RPMI7951 (cell line): ENCODE measurements at regions not wholly inside any gene's neighbourhood (a gene's known extent, or its start where the extent isn't known, plus 50 kb on each side); places are given as distances from the start of the nearest gene placed in this dataset.

Experiments used
- DNase-seq: peaks from one replicate; pipeline ENCODE4 v3.0.0-alpha.2; 2012; ENCODE audit warnings: low read depth

- no peak for DNase-seq
These were observed 159.9 kb upstream of the MEIS2 start for GRCh38 chr15:37260255-37260654.

- no peak for DNase-seq
These were observed 161.3 kb upstream of the MEIS2 start for GRCh38 chr15:37261685-37262084.

- DNase-seq = no peak
These were observed 162.7 kb upstream of the MEIS2 start for GRCh38 chr15:37262922-37263608.

- peak; percentile 14 for DNase-seq
These were observed 188.9 kb upstream of the MEIS2 start for GRCh38 chr15:37289109-37289765.

- DNase-seq = no peak
These were observed 191.6 kb upstream of the MEIS2 start for GRCh38 chr15:37291920-37292319.

GRCh38 chr15:37298271-37298670 is 197.9 kb upstream of the MEIS2 start:
- DNase-seq = no peak

DNA sequence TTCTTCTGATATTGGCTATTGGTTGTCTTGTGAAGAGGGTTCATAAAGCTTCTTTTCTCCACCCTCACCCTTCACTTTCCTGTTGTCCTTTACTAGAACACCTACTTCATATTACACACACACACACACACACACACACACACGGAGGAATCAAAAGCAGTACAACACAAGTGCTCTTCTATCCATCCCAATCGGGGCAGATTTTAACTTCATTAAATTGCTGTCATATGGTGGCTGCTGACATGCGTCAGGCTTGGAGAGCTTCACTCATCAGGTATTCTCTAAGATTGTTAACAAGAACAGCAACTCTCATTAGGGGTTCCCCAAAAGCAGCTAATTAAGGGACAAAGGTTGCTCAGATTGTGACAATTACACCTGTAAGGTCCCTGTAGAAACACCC is 239.1 kb upstream of the MEIS2 start:
- DNase-seq = no peak

DNA sequence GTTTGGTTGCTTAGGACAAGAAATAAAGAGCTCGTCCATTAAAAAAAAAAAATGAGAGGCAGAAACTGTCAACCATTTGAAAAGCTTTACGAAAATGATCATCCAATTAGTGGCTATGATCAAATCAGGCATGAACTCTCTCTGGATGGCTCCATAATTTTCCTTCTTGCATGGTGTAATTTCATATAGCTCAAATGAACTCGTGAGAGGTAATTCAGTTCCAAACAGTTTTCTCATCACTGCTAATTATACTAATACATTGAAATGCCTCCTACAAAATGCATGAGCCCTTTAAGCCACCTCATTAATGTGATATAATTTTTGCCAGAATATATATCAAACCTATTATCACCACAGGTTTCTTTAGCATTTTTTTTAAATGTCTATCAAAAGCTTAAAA is 239.5 kb upstream of the MEIS2 start:
- DNase-seq = no peak

GRCh38 chr15:37340438-37340837 is 240.1 kb upstream of the MEIS2 start:
- no peak for DNase-seq

GRCh38 chr15:37359101-37359892 is 258.9 kb upstream of the MEIS2 start:
- DNase-seq = no peak

DNA sequence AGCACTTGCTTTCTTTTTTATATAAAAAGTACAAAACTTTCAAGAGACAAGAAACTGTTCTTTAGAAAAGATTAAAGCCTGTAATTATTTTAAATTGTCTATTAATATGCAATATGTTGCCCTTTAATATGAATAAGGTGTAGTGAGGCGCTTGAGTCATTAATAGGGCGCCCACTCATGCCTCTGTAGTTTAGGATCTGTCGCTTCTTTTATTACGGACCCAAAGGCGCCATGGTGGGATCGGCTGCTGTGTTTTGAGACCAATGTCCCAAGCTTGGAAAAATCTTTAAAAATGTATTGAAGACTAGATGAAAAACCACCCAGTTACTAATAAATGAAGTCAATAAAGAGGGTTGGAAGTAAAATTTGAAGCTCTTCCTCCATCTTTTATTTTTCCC is 259.5 kb upstream of the MEIS2 start:
- no peak for DNase-seq

- no peak for DNase-seq
These were observed 260.4 kb upstream of the MEIS2 start for GRCh38 chr15:37360724-37361123.

- no peak for DNase-seq
These were observed 261.3 kb upstream of the MEIS2 start for GRCh38 chr15:37361621-37362020.

DNA sequence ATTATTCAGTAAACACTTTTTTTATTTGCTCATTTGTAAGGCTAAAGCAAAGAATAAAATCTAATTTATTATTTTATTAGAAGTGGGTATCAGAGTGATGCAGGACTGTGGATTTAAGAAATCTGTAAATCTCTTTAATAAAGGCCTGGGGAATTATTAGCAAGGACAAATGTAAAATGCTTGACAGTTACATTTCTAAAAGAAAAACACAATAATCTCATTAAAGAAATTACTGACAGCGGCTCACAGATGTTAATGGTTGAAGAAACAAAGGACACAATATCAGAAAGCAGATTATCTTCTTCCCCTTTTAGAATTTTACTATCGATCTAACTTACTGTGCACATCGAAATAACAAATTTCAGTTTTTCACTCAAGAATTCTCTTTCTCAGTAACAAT is 262.1 kb upstream of the MEIS2 start:
- no peak for DNase-seq

DNA sequence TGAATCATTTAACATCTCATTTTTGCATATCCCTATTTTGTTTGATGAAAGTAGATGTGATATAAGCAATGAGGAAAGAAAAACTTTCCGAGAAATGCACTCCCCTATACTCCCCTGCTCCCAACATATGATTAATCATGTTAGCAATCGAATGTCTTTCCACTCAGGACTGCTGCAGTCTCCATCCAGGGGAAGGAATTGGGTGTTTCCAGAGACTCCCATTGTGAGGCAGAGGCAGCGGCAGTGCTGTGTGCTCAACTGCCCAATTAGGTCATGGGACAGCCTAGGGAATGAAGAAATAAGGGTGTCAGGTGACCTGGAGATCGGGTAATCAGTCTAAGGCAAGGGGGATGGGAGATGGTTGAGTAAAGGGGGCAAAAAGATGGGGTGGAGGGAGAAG is 268.6 kb upstream of the MEIS2 start:
- DNase-seq = no peak

DNA sequence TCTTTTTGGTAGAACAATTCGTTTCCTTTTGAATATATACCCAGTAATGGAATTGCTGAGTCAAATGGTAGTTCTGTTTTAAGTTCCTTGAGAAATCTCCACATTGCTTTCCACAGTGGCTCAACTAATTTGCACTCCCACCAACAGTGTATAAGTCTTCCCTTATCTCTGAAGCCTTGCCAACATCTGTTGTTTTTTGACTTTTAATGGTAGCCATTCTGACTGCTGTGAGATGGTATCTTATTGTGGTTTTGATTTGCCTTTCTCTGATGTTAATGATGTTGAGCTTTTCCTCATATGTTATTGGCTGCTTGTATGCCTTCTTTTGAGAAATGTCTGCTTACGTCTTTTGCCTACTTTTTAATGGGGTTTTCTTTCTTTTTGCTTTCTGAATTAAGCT is 270.6 kb upstream of the MEIS2 start:
- peak; percentile 1 for DNase-seq

DNA sequence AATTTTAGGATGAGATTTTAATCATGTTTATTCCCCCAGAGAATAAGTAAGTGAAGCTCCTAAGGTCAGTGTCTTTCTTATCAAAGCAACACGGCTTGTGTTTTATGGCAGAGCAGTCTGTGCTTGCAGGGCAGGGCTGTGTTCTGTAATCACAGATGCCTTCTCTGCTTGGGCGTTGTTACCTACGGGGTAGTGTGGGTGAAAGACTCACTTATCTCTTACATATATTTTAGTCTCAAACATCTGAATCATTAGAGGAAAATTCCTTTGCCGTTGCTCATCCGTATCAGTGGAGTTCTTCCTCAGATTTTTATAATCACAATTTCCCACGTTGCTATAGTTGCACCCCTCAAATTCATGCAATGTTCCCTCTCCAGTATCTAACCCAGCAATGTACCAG is 271.7 kb upstream of the MEIS2 start:
- peak; percentile 1 for DNase-seq

DNA sequence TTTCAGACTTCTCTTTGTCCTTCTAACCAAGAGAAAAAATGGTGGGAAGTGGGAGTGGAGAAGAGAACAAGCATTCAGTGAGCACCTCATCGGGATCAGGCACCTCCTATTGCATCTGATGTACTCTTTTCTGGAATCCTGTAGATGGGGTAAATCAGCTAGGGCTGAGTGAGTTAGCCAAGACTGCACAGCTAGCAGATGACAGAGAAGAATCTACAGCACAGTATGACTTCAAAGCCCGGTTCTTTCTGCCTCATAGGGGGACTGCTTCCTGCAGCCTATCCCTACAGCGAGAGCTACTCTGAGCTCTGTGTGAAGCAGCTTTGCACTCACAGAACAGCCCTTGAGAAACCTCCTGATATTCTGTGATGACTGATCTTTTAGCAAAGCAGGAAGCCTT is 275.2 kb upstream of the MEIS2 start:
- DNase-seq = no peak

GRCh38 chr15:37377428-37377827 is 277.1 kb upstream of the MEIS2 start:
- no peak for DNase-seq

DNA sequence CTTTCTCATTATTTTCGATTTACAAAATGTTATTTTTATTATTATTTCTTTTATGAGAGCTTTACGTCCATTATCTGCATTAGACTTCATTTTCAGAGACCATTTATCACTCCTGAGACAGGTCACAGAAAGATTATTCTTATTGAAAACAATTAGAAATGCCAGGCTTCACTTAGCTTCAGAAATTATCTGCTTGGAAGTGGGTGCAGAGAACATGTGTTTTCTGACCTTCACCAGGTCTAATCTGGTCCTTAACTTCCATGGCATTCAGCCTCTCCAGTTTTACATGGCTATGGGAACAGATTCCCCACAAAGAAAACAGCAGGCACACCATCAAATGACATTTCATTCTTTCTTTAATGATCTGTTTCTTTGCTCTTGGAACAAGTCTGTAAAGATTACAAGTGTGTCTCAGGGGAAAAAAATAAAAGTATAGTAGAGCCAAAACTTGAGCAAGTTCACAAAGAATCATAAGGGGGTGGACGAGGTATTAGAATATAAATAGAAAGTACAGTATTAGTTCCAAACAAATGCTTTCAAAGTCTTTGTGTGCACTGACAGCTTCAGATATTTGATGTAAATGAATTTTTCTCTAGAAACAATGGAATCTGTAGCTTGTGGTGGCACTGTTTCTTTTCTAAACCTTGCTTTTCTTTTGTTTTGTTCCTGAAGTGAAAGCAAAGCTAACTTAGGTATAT is 294.2 kb upstream of the MEIS2 start:
- DNase-seq = no peak

DNA sequence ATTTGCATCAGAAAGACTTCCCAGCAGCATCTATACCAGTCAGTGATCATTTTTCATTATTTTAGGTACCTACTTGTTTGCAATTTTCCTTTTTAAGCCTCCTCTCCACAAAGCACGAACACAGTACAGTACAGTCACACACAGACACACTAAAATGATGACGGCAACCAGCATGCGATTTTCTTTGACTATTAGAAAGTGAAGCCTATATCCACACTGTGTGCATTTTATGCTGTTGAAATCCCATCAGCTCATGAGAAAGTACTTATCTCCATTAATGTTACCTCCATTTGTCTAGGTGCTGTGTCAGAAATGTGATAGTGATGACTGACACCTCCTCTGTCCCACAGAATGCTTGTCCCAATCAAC is 294.7 kb upstream of the MEIS2 start:
- no peak for DNase-seq

DNA sequence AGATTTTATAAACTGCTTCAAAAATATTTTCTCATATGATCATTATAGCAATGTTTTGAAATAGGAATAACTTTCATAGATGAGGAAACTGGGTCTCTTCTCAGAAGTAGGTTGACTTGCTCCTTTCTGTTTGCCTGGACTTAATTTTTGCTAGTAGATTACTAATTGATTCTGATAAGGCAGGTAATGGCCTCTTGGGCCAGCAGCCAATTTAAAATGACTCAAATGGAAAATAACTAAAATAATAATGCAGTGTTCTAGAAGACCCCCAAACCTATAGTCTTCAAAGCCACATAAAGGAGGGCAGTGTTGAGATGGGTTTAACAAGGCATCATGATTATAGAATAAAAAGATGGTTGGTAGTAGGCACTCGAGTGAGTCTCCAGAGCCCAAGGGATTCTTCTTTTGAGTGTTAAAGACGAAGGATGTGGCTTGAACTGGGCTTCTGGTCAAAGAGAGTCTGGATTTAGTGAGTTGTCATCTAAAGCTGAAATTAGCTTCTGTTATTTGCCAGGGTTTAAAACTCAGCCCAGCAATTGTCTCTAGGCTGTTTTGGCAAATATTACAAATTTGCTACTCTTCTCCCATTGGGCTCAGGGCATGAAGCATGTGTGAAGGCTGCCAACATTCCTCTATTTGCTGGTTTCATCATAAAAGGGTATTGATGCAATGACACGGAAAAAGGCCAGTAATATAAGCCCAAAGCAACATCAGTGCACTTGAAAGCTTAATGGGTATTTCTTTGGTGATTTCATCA is 297.1 kb upstream of the MEIS2 start:
- no peak for DNase-seq
